ENCODE measurements at regions not wholly inside any gene's neighbourhood (a gene's known extent, or its start where the extent isn't known, plus 50 kb on each side); places are given as distances from the start of the nearest gene placed in this dataset.

DNA sequence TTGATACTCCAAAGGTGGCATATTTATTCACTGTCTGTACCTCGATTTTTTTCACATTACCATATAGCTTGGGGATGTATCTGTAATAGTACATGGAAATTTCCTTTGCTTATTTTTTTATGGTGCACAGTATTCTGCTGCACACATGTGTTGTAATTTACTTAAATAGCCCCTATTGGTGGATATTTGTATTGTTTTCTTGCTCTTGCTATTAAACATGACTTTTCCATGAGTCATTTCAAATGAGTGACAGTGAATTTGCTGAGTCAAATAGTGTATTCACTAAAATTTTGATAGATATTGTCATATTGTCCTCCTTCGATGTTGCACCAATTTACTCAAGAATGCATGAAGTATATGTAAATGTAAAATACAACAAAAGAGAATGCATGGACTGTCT is 122.7 kb upstream of the STEAP4 start:
- TF ChIP-seq, protein P1, sequence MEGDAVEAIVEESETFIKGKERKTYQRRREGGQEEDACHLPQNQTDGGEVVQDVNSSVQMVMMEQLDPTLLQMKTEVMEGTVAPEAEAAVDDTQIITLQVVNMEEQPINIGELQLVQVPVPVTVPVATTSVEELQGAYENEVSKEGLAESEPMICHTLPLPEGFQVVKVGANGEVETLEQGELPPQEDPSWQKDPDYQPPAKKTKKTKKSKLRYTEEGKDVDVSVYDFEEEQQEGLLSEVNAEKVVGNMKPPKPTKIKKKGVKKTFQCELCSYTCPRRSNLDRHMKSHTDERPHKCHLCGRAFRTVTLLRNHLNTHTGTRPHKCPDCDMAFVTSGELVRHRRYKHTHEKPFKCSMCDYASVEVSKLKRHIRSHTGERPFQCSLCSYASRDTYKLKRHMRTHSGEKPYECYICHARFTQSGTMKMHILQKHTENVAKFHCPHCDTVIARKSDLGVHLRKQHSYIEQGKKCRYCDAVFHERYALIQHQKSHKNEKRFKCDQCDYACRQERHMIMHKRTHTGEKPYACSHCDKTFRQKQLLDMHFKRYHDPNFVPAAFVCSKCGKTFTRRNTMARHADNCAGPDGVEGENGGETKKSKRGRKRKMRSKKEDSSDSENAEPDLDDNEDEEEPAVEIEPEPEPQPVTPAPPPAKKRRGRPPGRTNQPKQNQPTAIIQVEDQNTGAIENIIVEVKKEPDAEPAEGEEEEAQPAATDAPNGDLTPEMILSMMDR (conservative IDR thresholded peaks at IDR 0.05; ENCODE audit: low read depth in 2 of 2): peak in 1 of 2 experiments; percentile 14; a peak in 1 of 4 replicates
- no peak for TF ChIP-seq STAT1 (IDR thresholded peaks at IDR 0.05; ENCODE audit: unreplicated experiment)
- no peak for ATAC-seq

DNA sequence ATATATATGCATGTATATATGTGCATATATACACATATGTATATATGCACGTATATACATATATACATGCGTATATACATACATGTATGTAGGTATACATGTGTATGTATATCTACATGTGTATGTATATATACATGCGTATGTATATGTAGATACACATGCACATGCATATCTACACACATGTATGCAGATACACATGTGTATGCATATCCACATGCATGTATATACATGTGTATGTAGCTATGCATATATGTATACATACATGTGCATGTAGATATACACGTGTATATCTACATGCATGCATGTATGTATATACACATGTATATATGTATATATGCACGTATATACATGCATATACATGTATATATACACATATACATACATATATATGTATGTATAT is 95.8 kb upstream of the STEAP4 start:
- Histone ChIP-seq H3K4me3 (no peak overlapping the region), H2AFZ (no peak overlapping the region), H3K27me3 (ENCODE audit: insufficient read depth) (no peaks in the 10 kb centered on the region), H3F3A (replicated peaks; ENCODE audit: low read depth) (no peaks in the 10 kb centered on the region), H3K79me2 (replicated peaks; ENCODE audit: insufficient read depth) (no peaks in the 10 kb centered on the region), H4K20me1 (replicated peaks; ENCODE audit: insufficient read depth) (no peaks in the 10 kb centered on the region), H3K27ac (ENCODE audit: low read depth) (no peak overlapping the region), H3K4me2 (no peak overlapping the region), H3K9me2 (ENCODE audit: insufficient read depth) (peaks cover 6% of the 10 kb centered on the region; the same call in 1 of the 2 replicates), H3K36me3 (ENCODE audit: insufficient read depth) (no peaks in the 10 kb centered on the region), H3K4me1 (ENCODE audit: insufficient read depth) (no peaks in the 10 kb centered on the region)
- DNase-seq (ENCODE audit: low spot score): no peak
- Mint-ChIP-seq H3K36me3 (ENCODE audit: low read depth) (no peaks in the 10 kb centered on the region), H3K9me3 (no peaks in the 10 kb centered on the region; the same call in 1 of the 3 replicates), H3K27me3 (ENCODE audit: insufficient read depth, low read depth, poor library complexity) (no peaks in the 10 kb centered on the region), H3K27ac (no peak overlapping the region), H3K4me1 (no peaks in the 10 kb centered on the region), H3K4me3 (no peak overlapping the region)
- no peak for ATAC-seq
- TF ChIP-seq STAT1 (IDR thresholded peaks at IDR 0.05; ENCODE audit: unreplicated experiment): no peak
- no peak for TF ChIP-seq ZNF114 (CRISPR knock-in tag; IDR thresholded peaks at IDR 0.05)
- TF ChIP-seq POLR2AphosphoS5 (IDR thresholded peaks at IDR 0.05; ENCODE audit: low read depth): no peak
- TF ChIP-seq, protein P2, sequence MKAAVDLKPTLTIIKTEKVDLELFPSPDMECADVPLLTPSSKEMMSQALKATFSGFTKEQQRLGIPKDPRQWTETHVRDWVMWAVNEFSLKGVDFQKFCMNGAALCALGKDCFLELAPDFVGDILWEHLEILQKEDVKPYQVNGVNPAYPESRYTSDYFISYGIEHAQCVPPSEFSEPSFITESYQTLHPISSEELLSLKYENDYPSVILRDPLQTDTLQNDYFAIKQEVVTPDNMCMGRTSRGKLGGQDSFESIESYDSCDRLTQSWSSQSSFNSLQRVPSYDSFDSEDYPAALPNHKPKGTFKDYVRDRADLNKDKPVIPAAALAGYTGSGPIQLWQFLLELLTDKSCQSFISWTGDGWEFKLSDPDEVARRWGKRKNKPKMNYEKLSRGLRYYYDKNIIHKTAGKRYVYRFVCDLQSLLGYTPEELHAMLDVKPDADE (IDR thresholded peaks at IDR 0.05): no peak
- TF ChIP-seq NANOG (IDR thresholded peaks at IDR 0.05; ENCODE audit: borderline replicate concordance): no peak
- TF ChIP-seq EZH2 (IDR thresholded peaks at IDR 0.05; ENCODE audit: low read depth, unreplicated experiment): no peak
- no peak for TF ChIP-seq EZH2phosphoT487 (IDR thresholded peaks at IDR 0.05; ENCODE audit: unreplicated experiment)
- no peak for TF ChIP-seq ZNF462 (CRISPR knock-in tag; IDR thresholded peaks at IDR 0.05)

More for the DNA sequence above, 122.7 kb upstream of the STEAP4 start:
- no peak overlapping the region for H3K27ac Mint-ChIP-seq
- H3K36me3 Mint-ChIP-seq (ENCODE audit: low read depth): no peaks in the 10 kb centered on the region
- Histone ChIP-seq H3F3A (replicated peaks; ENCODE audit: low read depth) (no peaks in the 10 kb centered on the region), H3K27ac (ENCODE audit: low read depth) (no peak overlapping the region), H3K36me3 (ENCODE audit: insufficient read depth) (no peaks in the 10 kb centered on the region), H3K4me1 (ENCODE audit: insufficient read depth) (no peaks in the 10 kb centered on the region), H4K20me1 (replicated peaks; ENCODE audit: insufficient read depth) (no peaks in the 10 kb centered on the region), H3K9me2 (ENCODE audit: insufficient read depth) (no peaks in the 10 kb centered on the region), H3K79me2 (replicated peaks; ENCODE audit: insufficient read depth) (no peaks in the 10 kb centered on the region), H3K27me3 (ENCODE audit: insufficient read depth) (no peaks in the 10 kb centered on the region), H2AFZ (no peak overlapping the region), H3K4me3 (no peak overlapping the region), H3K4me2 (no peak overlapping the region)
- H3K4me3 Mint-ChIP-seq: no peak overlapping the region
- DNase-seq (ENCODE audit: low spot score): no peak
- H3K9me3 Mint-ChIP-seq: no peaks in the 10 kb centered on the region
- H3K4me1 Mint-ChIP-seq: no peaks in the 10 kb centered on the region
- no peaks in the 10 kb centered on the region for H3K27me3 Mint-ChIP-seq (ENCODE audit: insufficient read depth, low read depth, poor library complexity)
